Astrocyte of the spinal cord (primary cell): ENCODE measurements at regions not wholly inside any gene's neighbourhood (a gene's known extent, or its start where the extent isn't known, plus 50 kb on each side); places are given as distances from the start of the nearest gene placed in this dataset.
A peak's percentile ranks its signal among the peaks of the same experiment; 100 is the strongest.

Experiments
- DNase-seq: peaks from one replicate; pipeline ENCODE4 v3.0.0; 2011; ENCODE audit warnings: low read depth, low spot score
- H3K4me3 ChIP-seq: 2 replicates; pipeline ENCODE4 v1.5.1; 2011; ENCODE audit warnings: low read depth, mild to moderate bottlenecking, low read length, moderate library complexity
- in situ Hi-C: cut with HindIII; loops from 2 replicates; pipeline ENCODE4 v1.10.0; 2017; ENCODE audit warnings: low sequenced_read_pairs
- TF ChIP-seq, protein P1 (sequence below): IDR thresholded peaks from 2 replicates; pipeline ENCODE4 v1.5.1; 2012; ENCODE audit warnings: low read depth, mild to moderate bottlenecking, low read length, inconsistent platforms

DNA sequence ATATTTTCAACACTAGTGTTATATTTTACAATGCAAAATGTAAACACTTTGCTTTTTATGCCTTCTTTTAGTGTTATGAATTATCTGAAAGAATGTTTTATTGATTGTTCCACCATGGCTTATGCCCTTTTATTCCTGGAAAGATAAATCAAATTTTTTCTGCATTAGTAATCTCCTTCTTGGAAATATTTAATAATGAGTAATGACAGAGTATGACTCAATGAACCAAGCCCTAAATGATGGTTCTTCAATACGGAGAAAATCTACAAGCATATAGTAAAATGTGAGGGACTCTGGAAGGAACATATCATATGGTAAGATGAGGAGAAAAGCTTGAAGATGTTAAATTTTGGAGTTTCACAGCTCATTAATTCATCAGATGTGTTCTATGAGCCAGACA is 929.6 kb downstream of the C6orf118 start:
- no peak overlapping the region for H3K4me3 ChIP-seq
- in situ Hi-C loops: no loop called here
- DNase-seq: peak; percentile 3
- TF ChIP-seq, protein P1, sequence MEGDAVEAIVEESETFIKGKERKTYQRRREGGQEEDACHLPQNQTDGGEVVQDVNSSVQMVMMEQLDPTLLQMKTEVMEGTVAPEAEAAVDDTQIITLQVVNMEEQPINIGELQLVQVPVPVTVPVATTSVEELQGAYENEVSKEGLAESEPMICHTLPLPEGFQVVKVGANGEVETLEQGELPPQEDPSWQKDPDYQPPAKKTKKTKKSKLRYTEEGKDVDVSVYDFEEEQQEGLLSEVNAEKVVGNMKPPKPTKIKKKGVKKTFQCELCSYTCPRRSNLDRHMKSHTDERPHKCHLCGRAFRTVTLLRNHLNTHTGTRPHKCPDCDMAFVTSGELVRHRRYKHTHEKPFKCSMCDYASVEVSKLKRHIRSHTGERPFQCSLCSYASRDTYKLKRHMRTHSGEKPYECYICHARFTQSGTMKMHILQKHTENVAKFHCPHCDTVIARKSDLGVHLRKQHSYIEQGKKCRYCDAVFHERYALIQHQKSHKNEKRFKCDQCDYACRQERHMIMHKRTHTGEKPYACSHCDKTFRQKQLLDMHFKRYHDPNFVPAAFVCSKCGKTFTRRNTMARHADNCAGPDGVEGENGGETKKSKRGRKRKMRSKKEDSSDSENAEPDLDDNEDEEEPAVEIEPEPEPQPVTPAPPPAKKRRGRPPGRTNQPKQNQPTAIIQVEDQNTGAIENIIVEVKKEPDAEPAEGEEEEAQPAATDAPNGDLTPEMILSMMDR: no peak

DNA sequence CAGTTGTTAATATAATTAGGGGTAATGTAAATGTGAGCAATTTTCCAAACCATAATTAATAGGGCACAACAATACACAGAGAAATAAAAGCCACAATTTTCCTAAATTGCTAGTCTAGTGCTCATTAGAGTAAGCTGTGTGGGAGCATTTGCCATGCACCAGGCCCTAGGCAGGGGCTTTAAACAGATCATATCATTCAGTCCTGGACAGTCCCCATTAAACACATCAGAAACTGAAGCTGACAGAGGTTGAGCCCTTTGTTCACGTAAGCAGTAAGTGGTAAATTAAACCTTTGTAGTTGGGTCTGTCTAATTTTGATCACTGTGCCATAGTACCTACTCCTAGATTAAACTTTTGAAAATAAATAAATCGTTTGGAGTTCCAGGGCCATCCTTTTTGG is 931.1 kb downstream of the C6orf118 start:
- in situ Hi-C loops: no loop called here
- no peak for DNase-seq
- H3K4me3 ChIP-seq: no peak overlapping the region
- TF ChIP-seq, protein P1: no peak

DNA sequence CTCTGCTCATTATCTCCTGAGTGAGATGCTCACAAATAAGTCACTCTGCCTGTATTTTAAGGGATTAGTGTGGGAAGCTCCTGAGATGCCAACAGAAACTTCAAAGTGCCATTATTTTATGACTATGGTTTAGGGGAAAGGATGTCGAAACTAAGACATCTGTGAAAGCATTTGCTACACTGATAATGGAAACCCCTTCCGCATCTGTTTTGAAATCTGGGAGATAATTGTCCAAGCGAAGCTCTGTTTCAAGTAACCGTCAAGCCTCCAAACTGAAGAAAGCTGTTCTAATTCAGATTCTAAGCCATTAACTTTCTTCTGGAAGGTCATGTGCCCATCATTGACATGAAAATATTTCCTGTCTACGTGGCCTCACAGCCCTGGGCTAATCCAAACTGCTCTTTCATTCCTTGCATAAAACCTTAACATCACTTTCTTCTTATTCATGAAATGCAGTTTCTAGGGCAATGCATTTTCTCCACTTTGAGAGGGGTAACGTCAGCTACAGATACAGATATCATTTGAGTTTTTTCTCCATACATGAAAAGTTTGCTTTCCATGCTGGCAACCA is 932.0 kb downstream of the C6orf118 start:
- TF ChIP-seq, protein P1: no peak

DNA sequence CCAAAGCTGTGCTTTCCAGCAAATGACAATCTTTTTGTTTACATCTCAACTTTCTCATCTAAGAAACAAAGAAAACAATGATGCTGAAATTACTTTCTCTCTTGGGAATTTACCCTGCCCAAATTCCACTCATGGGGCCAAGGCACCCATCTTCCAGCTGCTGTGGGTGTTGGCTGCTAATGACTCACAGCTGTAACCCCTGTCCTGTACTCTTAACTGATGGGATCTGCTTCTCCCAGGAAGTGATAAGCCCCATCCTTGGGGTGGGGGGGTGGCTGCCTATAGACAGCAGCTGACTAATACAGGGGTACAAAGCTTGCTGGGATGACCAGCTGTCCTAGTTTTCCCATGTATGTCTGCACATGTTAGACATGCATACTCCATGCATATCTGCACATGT is 938.6 kb downstream of the C6orf118 start:
- no peak for DNase-seq
- TF ChIP-seq, protein P1: no peak
- in situ Hi-C loops: no loop called here
- no peak overlapping the region for H3K4me3 ChIP-seq

More for the DNA sequence above, 932.0 kb downstream of the C6orf118 start:
- no peak for DNase-seq
- in situ Hi-C loops: no loop called here
- H3K4me3 ChIP-seq: no peak overlapping the region

DNA sequence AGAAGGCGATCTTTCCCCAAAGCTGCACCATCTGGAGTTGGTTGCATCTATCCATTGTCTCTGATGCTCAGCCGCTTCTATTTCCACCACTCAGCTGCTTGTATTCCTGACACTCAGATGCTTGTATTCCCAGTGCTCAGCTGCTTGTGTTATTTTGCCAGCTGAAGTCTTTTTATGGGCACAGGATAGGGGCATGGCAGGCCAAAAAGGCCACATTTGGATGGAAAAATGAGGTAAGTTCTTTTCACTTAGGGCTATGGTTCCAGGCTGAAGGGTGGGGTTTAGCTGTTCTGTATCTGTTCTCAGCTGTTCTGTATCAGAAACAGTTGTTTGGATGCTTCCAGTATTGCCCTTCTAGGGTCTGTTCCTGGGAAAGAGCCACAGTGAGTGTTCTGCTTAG is 944.9 kb downstream of the QKI start:
- TF ChIP-seq, protein P1: no peak
- in situ Hi-C loops: no loop called here

DNA sequence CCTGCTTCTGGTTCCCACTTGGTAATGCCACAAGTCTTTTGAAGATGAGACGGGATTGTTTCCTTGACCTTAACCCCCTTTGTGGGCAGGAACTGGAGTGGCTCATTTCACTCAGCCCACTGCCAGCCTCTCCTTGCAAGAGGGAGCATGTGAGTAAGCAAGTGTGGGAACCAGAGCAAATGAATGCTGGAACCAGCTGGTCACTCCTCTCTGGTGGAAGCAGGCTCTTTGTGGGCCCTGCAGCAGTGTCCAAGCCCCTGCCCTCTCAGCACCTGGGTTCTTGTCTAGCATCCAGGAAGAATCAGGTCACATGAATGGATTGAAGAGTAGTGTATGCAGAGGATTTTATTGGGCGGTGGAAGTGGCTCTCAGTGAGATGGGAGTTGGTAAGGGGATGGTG is 944.5 kb downstream of the QKI start:
- DNase-seq: no peak
- TF ChIP-seq, protein P1: no peak
- in situ Hi-C loops: no loop called here
- H3K4me3 ChIP-seq: no peak overlapping the region

More for the DNA sequence above, 944.9 kb downstream of the QKI start:
- no peak for DNase-seq
- H3K4me3 ChIP-seq: no peak overlapping the region

DNA sequence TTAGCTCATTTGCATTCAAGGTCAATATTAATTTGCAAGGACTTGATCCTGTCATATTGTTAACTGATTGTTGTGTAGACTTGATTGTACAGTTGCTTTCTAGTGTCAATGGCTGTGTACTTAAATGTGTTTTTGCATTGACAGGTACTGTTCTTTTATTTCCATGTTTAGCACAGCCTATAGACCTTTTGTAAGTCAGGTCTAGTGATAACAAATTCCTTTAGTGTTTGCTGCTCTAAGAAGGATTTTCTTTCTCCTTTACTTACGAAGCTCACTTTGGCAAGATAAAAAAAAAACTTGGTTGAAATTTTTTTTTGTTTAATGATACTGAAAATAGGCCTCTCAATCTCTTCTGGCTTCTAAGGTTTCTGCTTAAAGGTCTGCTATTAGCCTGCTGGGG is 942.3 kb downstream of the QKI start:
- DNase-seq: no peak
- TF ChIP-seq, protein P1: no peak
- H3K4me3 ChIP-seq: no peak overlapping the region
- in situ Hi-C loops: no loop called here
